AG09319 (cell line): ENCODE measurements at regions not wholly inside any gene's neighbourhood (a gene's known extent, or its start where the extent isn't known, plus 50 kb on each side); places are given as distances from the start of the nearest gene placed in this dataset.
"Not testable (repeated sequence)": the region's sequence is repeated elsewhere in the genome, so short reads cannot be mapped to it uniquely, and the experiment has no call there.

Experiments
- DNase-seq: peaks from one replicate; pipeline ENCODE4 v3.0.0-alpha.2; 2010; ENCODE audit warnings: low read depth; ENCODE audit errors: extremely low read depth
- TF ChIP-seq, protein P1 (sequence below): IDR thresholded peaks from 2 replicates; pipeline ENCODE4 v1.5.1; 2011; ENCODE audit warnings: low read depth, mild to moderate bottlenecking, inconsistent platforms, low read length, moderate library complexity

DNA sequence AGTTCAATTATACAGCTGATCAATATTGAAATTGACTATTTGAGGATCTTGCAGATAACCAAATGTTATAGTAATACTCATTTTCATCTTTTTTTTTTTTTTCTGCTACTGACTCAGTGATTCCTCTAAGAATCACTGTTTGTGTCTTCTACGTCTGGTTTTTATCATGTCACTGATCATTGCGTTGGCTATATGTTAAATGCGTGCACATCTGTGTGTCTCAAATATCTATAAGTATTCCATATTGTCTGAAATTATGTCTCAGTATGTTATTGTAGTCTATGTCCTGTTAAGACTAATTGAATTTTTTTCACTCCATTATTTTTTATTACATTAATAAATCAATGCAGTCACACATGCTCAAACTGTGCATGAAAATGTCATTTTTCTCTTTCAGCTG lies 200.5 kb downstream of the PCDH20 start:
- no peak for DNase-seq
- TF ChIP-seq, protein P1, sequence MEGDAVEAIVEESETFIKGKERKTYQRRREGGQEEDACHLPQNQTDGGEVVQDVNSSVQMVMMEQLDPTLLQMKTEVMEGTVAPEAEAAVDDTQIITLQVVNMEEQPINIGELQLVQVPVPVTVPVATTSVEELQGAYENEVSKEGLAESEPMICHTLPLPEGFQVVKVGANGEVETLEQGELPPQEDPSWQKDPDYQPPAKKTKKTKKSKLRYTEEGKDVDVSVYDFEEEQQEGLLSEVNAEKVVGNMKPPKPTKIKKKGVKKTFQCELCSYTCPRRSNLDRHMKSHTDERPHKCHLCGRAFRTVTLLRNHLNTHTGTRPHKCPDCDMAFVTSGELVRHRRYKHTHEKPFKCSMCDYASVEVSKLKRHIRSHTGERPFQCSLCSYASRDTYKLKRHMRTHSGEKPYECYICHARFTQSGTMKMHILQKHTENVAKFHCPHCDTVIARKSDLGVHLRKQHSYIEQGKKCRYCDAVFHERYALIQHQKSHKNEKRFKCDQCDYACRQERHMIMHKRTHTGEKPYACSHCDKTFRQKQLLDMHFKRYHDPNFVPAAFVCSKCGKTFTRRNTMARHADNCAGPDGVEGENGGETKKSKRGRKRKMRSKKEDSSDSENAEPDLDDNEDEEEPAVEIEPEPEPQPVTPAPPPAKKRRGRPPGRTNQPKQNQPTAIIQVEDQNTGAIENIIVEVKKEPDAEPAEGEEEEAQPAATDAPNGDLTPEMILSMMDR = no peak

DNA sequence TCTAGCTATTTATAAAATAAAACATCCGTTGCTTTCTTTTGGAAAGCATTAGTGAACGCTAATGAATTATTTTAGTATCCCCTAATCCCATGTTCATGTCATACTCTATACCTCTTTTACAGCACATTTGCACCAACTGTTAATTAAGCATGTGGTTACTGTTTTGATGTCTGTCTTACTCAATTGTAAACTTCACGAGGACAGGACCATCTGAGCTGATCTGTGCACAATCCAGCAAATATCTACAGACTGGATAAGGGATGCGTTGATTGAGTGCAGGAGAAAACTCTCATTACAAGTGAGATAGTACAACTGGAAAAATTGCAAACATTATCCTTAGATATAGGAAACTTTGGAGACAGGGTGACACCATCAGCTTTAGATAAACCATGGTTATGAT lies 201.1 kb downstream of the PCDH20 start:
- TF ChIP-seq, protein P1 = no peak

DNA sequence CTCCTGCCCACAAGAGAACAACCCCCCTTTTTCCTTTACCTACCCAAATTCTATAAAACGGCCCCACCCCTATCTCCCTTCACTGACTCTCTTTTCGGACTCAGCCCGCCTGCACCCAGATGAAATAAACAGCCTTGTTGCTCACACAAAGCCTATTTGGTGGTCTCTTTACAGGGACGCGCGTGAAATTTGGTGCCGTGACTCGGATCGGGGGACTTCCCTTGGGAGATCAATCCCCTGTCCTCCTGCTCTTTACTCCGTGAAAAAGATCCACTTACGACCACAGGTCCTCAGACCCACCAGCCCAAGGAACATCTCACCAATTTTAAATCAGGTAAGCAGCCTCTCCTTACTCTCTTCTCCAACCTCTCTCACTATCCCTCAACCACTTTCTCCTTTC lies 209.8 kb downstream of the PCDH20 start:
- DNase-seq = not testable (repeated sequence)

More for the DNA sequence above, 201.1 kb downstream of the PCDH20 start:
- no peak for DNase-seq

DNA sequence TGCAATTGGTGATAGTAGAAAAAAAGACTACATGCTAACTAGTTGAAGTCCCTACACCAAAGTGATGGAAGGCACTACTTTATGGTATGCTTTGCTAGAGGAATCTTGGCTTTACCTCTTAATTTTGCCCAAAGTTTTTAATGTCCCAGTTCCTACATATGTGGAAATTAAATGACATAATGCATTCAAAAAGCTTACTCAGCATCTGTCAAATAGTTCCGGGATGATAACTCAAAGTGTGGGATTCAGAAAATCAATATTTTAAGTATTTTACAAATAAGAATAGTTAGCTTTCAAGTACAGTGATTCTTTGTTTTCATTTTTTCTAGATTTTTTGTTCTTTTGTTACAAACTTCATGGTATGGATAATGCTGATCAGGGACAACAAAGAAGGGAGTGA lies 211.6 kb downstream of the PCDH20 start:
- DNase-seq = no peak
- TF ChIP-seq, protein P1 = no peak

DNA sequence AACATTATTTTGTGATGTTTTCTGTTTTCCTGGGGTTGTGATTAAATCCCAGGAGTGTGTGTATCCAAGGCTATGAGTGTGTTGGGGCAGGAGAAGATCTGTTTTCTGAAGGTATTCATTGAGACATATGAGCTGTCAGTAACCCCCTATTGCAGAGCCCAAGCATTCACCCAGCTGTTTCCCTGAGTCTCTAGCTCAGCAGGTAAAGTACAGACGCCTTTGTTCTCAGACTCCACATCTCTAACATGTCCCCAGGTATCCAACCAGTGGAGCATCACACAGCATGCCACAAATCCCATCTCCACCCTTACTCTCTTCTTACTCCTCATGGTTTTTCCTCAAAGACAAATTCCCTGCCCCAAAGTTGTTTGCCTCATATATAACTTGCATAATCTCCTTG lies 213.6 kb downstream of the PCDH20 start:
- TF ChIP-seq, protein P1 = no peak
- no peak for DNase-seq

DNA sequence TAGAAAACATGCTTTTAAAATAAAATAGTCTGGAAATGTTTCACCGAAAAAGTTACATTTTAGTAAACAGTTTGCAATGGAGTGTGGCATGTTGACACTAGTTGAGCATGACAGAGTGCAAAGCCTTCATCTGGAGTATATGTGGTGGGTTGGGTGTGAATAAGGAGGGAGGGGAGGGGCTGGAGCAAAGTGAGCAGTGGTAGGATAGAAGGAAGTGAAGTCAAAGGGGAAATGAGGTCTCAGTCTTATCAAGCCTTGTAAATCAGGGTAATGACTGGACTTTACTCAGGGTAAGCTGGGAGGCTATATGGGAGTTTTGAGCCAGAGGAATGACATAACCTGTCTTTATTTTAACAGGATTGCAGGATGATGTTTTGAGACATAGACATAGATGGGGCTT lies 222.8 kb downstream of the PCDH20 start:
- TF ChIP-seq, protein P1 = no peak
- DNase-seq = no peak

DNA sequence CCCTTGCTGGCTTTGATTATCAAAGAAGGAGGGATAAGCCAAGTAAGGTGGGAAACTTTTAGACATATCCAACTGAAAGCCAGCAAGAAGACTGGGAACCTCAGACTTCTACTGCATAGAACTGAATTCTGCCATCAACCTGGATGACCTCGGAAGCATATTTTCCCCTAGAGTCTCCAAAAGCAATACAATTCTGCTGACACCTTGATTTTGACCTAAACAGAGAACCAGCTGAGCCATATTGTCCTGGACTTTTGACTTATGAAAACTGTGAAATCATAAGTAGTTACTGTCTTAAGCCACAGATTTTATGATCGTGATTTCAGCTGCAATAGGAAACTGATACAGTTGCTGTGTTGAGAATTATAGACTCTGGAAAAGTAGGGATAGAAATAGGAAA lies 227.6 kb downstream of the PCDH20 start:
- TF ChIP-seq, protein P1 = no peak
- no peak for DNase-seq

DNA sequence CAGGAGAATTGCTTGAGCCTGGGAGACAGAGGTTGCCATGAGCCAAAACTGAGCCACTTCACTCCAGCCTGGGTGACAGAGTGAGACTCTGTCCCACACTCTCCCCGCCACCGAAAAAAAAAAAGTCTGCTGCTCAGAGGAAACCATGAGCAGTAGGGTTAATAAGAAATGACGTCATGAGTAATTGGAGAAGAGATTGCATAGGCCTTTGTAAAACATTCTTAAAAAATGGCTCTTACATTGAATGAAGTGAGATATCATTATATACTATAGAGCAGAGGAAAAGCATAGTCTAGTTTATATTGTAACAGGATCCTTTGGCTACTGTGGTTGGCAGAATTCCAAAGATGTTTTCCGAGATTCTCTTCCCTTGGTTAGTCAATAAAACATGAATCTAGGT lies 228.2 kb downstream of the PCDH20 start:
- no peak for DNase-seq
- TF ChIP-seq, protein P1 = no peak
